Lower lobe of right lung (tissue), 2 donors: ENCODE measurements at regions not wholly inside any gene's neighbourhood (a gene's known extent, or its start where the extent isn't known, plus 50 kb on each side); places are given as distances from the start of the nearest gene placed in this dataset.
"Not testable (repeated sequence)": the region's sequence is repeated elsewhere in the genome, so short reads cannot be mapped to it uniquely, and the experiment has no call there.

Source experiments
- ATAC-seq, 2 donors: fragments of 200-7000 bp; cut with Tn5 transposase; one replicate each; pipeline ENCODE4 v1.9.1; 2020 to 2022; ENCODE audit warnings: mild to moderate bottlenecking in 2 of 2, moderate library complexity in 2 of 2
- DNase-seq: peaks from one replicate; pipeline ENCODE4 v3.0.0-alpha.2; 2020
- H3K27ac ChIP-seq: fragments of 200-600 bp; one replicate; pipeline ENCODE4 v1.8.0; 2022
- H3K27me3 ChIP-seq: fragments of 200-600 bp; one replicate; pipeline ENCODE4 v1.8.0; 2022; ENCODE audit warnings: low read depth
- H3K36me3 ChIP-seq: fragments of 200-600 bp; one replicate; pipeline ENCODE4 v1.8.0; 2022; ENCODE audit warnings: mild to moderate bottlenecking
- H3K4me1 ChIP-seq: fragments of 200-600 bp; one replicate; pipeline ENCODE4 v1.8.0; 2022
- H3K4me3 ChIP-seq: fragments of 200-600 bp; one replicate; pipeline ENCODE4 v1.8.0; 2022; ENCODE audit warnings: mild to moderate bottlenecking
- H3K9me3 ChIP-seq: fragments of 200-600 bp; one replicate; pipeline ENCODE4 v1.8.0; 2022
- CTCF ChIP-seq: fragments of 200-600 bp; IDR thresholded peaks from one replicate; pipeline ENCODE4 v1.8.0; 2022; ENCODE audit warnings: antibody characterized with exemption, mild to moderate bottlenecking
- intact Hi-C: fragments of 100-400 bp; cut with DNase I; formaldehyde crosslinking; loops from one replicate; pipeline ENCODE4 v1.11.0; 2022
- donor health status: DM: no; HTN: yes; CAD: no; lungs with severe emphysema.

- Histone ChIP-seq H3K27ac (no peak overlapping the region), H3K9me3 (no peaks in the 10 kb centered on the region), H3K36me3 (no peaks in the 10 kb centered on the region), H3K27me3 (no peaks in the 10 kb centered on the region), H3K4me3 (no peak overlapping the region), H3K4me1 (no peaks in the 10 kb centered on the region)
- ATAC-seq (no peak), DNase-seq (no peak)
- intact Hi-C loops: no loop called here
- TF ChIP-seq CTCF: no peak
These were observed 228.5 kb upstream of the KRR1 start for GRCh38 chr12:75739912-75740311.

DNA sequence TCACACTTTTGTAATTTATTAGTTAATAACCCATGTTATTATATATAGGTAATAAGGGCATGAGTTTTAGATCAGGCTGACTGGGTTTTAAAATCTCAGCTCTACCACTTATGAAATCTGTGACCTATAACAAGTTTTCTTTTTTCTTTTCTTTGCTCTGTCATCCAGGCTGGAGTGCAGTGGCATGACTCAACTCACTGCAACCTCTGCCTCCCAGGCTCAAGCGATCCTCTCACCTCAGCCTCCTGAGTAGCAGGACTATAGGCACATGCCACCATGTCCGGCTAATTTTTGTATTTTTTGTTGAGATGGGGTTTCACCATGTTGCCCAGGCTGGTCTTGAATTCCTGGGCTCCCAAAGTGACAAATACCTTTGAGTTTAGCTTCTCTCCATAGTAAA is 227.7 kb upstream of the KRR1 start:
- DNase-seq, intact Hi-C loops, H3K4me3 ChIP-seq, H3K36me3 ChIP-seq, H3K9me3 ChIP-seq, H3K4me1 ChIP-seq, H3K27ac ChIP-seq, ATAC-seq, H3K27me3 ChIP-seq: not testable (repeated sequence)

DNA sequence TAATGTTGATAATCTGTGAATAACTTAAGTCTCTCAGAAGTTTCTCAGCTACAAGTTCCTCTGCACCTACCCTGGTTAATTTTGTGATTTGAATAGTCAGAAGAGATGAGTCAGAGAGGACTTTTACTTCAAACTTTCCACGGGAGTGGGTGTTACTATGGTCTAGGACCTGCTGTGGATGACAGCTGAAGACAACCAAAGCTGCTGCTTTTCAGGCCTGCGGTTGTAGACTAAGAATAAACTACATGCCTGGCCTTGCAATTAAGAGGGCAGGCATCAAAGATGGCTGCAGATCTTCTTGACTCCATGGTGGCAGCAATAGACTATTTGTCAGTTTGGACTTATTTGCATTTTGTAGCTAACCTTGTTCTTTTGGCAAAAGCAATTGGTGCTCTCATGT is 227.1 kb upstream of the KRR1 start:
- Histone ChIP-seq H3K36me3 (no peaks in the 10 kb centered on the region), H3K9me3 (no peaks in the 10 kb centered on the region), H3K27me3 (no peaks in the 10 kb centered on the region), H3K4me3 (no peak overlapping the region), H3K4me1 (no peaks in the 10 kb centered on the region), H3K27ac (no peak overlapping the region)
- TF ChIP-seq CTCF: no peak
- DNase-seq: no peak
- intact Hi-C loops: no loop called here
- no peak for ATAC-seq

DNA sequence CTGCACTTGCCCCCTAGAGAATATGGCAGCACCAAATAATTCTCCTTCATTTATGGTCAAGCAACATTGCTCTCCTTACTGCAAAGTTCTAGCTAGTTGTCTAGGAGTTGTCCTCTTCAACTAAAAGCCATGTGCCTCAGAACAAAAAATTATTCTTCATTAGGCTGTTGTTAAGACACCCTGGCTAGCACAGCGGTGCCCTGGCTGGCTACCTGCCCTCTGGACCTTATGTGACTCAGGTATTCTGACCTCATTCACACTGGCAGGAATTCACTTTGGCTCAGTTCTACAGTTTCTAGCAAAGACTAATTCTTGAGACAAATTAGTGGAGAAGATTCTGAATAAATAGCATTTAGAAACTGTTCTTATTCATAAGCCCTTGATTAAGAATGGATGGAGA is 224.4 kb upstream of the KRR1 start:
- Histone ChIP-seq H3K27ac (no peak overlapping the region), H3K4me3 (no peak overlapping the region), H3K36me3 (no peaks in the 10 kb centered on the region), H3K4me1 (no peaks in the 10 kb centered on the region), H3K27me3 (no peaks in the 10 kb centered on the region), H3K9me3 (no peaks in the 10 kb centered on the region)
- no peak for DNase-seq
- intact Hi-C loops: no loop called here
- no peak for ATAC-seq
- no peak for TF ChIP-seq CTCF

GRCh38 chr12:75728826-75729225 is 217.4 kb upstream of the KRR1 start:
- no peak for TF ChIP-seq CTCF
- no peak overlapping the region for H3K4me3 ChIP-seq
- ATAC-seq: no peak

DNA sequence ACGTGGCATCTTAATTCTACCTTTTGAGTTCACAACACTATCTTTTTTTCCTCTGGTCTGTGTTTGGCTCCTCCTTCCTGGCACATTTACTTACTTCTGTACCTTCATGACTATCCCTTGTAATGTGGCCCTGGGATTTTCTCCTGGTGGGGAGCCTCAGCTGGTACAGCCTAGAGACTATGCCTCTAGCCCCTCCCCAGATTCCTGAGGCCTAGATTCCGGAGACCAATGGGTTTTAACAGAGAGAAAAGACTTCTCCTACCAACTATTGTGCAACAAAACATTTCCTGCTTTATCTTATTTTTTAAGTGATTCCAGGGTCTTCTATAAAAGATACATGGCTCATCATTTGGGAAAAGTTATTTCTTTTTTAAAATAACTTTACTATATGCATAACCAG is 216.2 kb upstream of the KRR1 start:
- Histone ChIP-seq H3K27ac (no peak overlapping the region), H3K36me3 (no peaks in the 10 kb centered on the region), H3K4me3 (no peak overlapping the region), H3K4me1 (peaks cover 18% of the 10 kb centered on the region), H3K27me3 (no peaks in the 10 kb centered on the region), H3K9me3 (no peaks in the 10 kb centered on the region)
- intact Hi-C loops: no loop called here
- ATAC-seq (no peak), DNase-seq (no peak)
- no peak for TF ChIP-seq CTCF

More at GRCh38 chr12:75728826-75729225, 217.4 kb upstream of the KRR1 start:
- intact Hi-C loops: no loop called here
- no peak overlapping the region for H3K27ac ChIP-seq
- H3K4me1 ChIP-seq: peaks cover 10% of the 10 kb centered on the region
- H3K9me3 ChIP-seq: no peaks in the 10 kb centered on the region
- H3K27me3 ChIP-seq: no peaks in the 10 kb centered on the region
- H3K36me3 ChIP-seq: no peaks in the 10 kb centered on the region
- DNase-seq: no peak
